Stimulated activated naive CD4-positive, alpha-beta T cell treated with Interleukin-2 at 50 U/mL for 16 hours (primary cell): ENCODE measurements at regions not wholly inside any gene's neighbourhood (a gene's known extent, or its start where the extent isn't known, plus 50 kb on each side); places are given as distances from the start of the nearest gene placed in this dataset.
"Not testable (repeated sequence)": the region's sequence is repeated elsewhere in the genome, so short reads cannot be mapped to it uniquely, and the experiment has no call there.

Source experiments
- DNase-seq: peaks from one replicate; lab custom pipeline; 2025; lab: John Stamatoyannopoulos, UW

- no peak for DNase-seq
Observed at GRCh38 chr2:129468879-129469278, 510.6 kb upstream of the RAB6C start.

- no peak for DNase-seq
Observed at GRCh38 chr2:129469389-129469788, 510.1 kb upstream of the RAB6C start.

GRCh38 chr2:129469871-129470270 is 509.6 kb upstream of the RAB6C start:
- DNase-seq, result no peak

- DNase-seq, result no peak
Observed at GRCh38 chr2:129478902-129479517, 500.5 kb upstream of the RAB6C start.

- DNase-seq, result no peak
Observed at GRCh38 chr2:129479892-129480291, 499.6 kb upstream of the RAB6C start.

- no peak for DNase-seq
Observed at GRCh38 chr2:129480790-129481189, 498.7 kb upstream of the RAB6C start.

- DNase-seq, result no peak
Observed at GRCh38 chr2:129481306-129482219, 497.9 kb upstream of the RAB6C start.

DNA sequence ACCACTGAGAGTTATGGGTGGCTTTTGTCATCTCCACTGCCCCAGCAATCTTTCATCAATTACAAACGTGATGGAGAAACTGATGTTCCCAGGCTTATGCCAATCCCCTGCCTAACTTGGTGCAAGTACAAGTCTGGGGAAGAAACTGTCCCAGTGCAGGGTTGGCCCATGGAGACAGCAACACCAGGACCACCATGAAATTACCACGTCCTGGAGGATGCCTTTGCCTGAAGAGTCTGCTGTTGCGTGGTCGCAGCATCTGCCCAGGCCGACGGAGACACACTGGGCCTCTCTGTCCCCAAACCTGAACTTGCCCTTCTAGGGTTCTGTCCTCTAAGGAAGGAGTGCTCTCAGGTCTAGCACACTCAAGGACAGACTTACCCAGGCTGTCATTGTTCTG is 496.8 kb upstream of the RAB6C start:
- DNase-seq, result no peak

DNA sequence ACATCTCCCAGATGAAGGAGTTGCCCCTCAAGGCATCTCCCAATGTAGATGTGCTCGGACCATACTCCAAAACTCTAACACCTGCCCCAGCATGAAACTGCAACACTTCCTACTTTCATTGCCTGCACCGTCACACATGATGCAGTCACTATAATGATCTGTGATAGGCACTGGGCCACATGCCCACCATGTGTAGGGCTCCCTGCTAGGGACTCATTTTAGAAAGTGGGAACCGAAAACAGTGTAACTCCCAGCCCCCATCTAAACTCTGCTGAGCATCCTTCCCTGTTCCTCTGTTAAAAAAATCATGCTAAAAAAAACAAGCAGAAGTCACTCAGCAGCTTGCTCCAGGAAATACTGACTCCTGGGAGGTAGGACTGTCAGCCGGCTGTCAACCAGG is 496.1 kb upstream of the RAB6C start:
- DNase-seq, result no peak

- DNase-seq, result no peak
Observed at GRCh38 chr2:129484999-129485897, 494.2 kb upstream of the RAB6C start.

GRCh38 chr2:129488376-129488775 is 491.1 kb upstream of the RAB6C start:
- DNase-seq, result no peak

GRCh38 chr2:129490641-129491040 is 488.8 kb upstream of the RAB6C start:
- no peak for DNase-seq

DNA sequence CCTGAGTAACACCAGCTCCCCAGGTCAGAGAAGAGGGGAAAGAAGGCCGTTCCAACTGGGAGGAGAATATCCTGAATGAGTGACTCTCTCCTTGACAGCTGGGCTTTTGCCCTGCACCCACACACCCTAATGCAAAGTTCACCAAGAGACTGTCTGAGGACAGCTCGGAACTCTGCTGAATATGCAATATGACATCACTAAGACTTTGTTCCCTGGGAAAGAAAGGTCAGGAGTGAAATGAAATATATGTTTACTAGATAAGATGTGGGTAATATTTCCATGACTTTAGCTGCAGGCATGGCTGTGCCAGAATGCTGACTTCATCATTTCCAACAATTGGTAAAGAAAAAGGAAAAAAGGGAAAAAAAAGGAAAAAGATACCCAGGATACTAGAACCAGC is 488.2 kb upstream of the RAB6C start:
- no peak for DNase-seq

DNA sequence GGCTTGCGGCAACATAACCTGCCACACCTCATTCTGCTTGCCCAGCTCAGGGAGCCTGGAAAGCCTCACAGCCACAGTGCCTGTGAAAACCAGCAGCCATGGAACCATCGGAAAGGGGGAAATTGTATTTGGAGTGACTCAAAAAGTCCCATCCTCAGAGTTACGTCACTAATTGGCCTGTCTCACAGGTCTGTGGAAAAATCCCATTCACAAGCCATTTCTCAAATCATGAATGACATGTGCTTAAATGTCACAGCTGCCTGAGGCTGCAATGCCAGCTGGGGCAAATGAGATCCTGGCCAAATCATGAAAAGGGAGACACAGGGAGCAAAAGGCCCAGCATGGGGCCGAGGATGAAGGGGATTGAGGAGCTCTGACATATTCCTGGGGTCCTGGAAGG is 486.9 kb upstream of the RAB6C start:
- no peak for DNase-seq

DNA sequence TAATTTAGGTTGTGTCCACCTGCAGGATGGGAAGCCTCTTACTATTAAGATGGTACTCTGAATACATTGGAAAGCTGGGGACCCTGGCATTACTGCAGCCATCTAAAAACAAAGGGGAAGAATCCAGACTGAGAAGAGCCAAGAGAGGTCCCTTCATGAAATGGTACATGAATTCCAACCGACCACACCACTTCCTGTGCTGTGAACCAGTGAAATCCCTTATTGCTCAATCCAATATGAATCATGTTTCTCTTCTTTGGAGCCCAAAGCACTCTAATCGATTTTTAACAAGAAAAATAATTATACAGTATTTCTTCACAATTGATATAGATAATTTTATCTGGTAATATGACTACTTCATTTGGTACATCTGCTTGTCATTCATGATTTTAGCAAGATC is 479.7 kb upstream of the RAB6C start:
- no peak for DNase-seq

GRCh38 chr2:129502781-129503180 is 476.7 kb upstream of the RAB6C start:
- no peak for DNase-seq

- DNase-seq, result no peak
Observed at GRCh38 chr2:129504646-129505045, 474.8 kb upstream of the RAB6C start.

- DNase-seq, result no peak
Observed at GRCh38 chr2:129518937-129519336, 460.5 kb upstream of the RAB6C start.

DNA sequence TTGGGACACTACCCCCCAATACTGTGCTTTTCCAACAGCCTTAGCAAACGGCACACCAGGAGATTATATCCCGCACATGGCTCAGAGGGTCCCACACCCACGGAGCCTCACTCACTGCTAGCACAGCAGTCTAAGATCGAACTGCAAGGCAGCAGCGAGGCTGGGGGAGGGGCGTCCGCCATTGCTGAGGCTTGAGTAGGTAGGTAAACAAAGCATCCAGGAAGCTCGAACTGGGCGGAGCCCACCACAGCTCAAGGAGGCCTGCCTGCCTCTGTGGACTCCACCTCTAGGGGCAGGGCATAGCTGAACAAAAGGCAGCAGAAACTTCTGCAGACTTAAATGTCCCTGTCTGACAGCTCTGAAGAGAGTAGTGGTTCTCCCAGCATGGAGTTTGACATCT is 447.3 kb upstream of the RAB6C start:
- DNase-seq, result not testable (repeated sequence)

GRCh38 chr2:129548880-129549279 is 430.6 kb upstream of the RAB6C start:
- no peak for DNase-seq

DNA sequence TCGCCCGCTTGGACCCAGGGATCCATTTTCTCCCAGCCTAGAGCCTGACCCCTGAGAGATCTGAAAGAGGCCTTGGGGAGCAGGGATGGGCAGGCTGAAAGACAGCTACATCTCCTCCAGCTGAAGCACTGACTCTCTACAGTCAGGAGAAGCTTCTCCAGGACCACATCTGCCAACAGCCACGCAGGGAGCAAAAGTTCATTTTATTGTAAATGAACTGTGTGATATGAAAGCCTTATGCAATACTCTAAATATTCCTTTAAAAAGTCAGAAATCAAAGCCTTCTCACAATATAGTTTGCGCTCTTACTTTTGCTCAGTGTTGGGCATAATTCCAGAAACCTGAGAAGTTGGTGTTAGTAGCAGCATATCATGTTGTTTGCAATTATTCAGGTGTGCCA is 428.9 kb upstream of the RAB6C start:
- DNase-seq, result no peak

GRCh38 chr2:129554373-129554772 is 425.1 kb upstream of the RAB6C start:
- DNase-seq, result no peak

DNA sequence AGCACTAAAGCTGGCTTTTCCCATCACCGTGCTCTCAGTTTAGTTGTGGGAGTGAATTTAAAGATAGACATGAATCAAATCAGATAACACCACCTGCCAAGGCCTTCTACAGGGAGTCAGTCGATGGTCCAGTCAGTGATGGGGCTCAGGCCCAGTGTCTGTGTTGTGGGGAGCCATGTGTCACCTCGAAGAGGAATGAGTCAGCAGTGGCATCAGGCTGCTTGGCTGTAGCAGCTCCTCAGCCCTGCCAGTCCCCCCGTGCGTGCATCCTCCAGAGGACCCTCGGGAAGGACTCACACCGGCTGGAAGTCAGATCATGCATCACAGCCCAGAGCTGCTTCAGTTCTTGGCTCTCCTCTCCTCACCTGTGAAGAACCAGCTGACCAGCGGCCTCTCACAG is 420.4 kb upstream of the RAB6C start:
- no peak for DNase-seq
